Activated CD4-positive, alpha-beta T cell treated with anti-CD3 and anti-CD28 coated beads for 36 hours (primary cell): ENCODE measurements at regions not wholly inside any gene's neighbourhood (a gene's known extent, or its start where the extent isn't known, plus 50 kb on each side); places are given as distances from the start of the nearest gene placed in this dataset.

Experiments
- ATAC-seq: fragments of 200-7000 bp; cut with Tn5 transposase; one replicate; pipeline ENCODE4 v1.10.0; 2021; ENCODE audit warnings: mild to moderate bottlenecking, moderate library complexity
- CTCF ChIA-PET: fragments of 350-600 bp; sonication (Branson Sonifier 250); formaldehyde crosslinking; loops from one replicate; lab custom pipeline; 2021; ENCODE audit warnings: antibody characterized with exemption; lab: Charles Lee
- POLR2A ChIA-PET: fragments of 350-600 bp; sonication (Branson Sonifier 250); formaldehyde crosslinking; loops from one replicate; lab custom pipeline; 2021; ENCODE audit warnings: antibody characterized with exemption, inconsistent platforms; lab: Charles Lee
- DNase-seq: peaks from one replicate; pipeline ENCODE4 v3.0.0-alpha.2; 2020
- H3K27ac Mint-ChIP-seq: one replicate; pipeline ENCODE4 v1.8.0; 2021; ENCODE audit warnings: mixed read lengths
- H3K27me3 Mint-ChIP-seq: one replicate; pipeline ENCODE4 v1.8.0; 2021; ENCODE audit warnings: mixed read lengths
- H3K36me3 Mint-ChIP-seq: one replicate; pipeline ENCODE4 v1.8.0; 2021; ENCODE audit warnings: low read depth, mixed read lengths
- H3K4me1 Mint-ChIP-seq: one replicate; pipeline ENCODE4 v1.8.0; 2021; ENCODE audit warnings: mixed read lengths
- H3K4me3 Mint-ChIP-seq: one replicate; pipeline ENCODE4 v1.8.0; 2021; ENCODE audit warnings: mild to moderate bottlenecking, moderate library complexity, mixed read lengths
- H3K9me3 Mint-ChIP-seq: one replicate; pipeline ENCODE4 v1.8.0; 2021; ENCODE audit warnings: low read depth, mixed read lengths
- intact Hi-C, 2 experiments: fragments of 100-400 bp; cut with DNase I in 1 of 2; cut with micrococcal nuclease in 1 of 2; formaldehyde crosslinking; loops; one replicate each; pipeline versions ENCODE4 v1.14.2 to v1.15.1; 2022 to 2024; cut with DNase I, micrococcal nuclease

DNA sequence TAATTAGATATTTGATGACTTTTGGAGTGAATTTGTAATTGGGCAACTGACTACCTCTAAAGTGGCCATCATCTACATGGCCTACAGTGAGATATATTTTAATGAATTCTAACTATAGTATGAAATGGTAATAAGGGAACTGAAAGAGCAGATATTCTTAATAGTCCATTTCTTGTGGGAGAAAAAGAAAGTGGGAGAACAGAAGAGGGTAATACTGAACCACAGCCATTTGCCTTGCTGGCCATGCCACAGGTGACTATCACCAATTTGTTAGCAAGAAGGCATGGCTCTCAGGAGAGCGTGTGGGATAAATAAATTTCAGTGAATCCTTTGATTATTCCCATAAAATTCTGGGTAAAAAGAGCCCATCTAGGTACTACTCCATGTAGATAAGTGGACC is 1074.0 kb upstream of the MAP3K7 start:
- Mint-ChIP-seq H3K36me3 (no peaks in the 10 kb centered on the region), H3K9me3 (peaks cover 4% of the 10 kb centered on the region), H3K4me3 (no peak overlapping the region), H3K27ac (no peak overlapping the region), H3K27me3 (no peaks in the 10 kb centered on the region), H3K4me1 (no peaks in the 10 kb centered on the region)
- no peak for DNase-seq
- CTCF ChIA-PET: no interaction called here
- no peak for ATAC-seq
- intact Hi-C loops: no loop called here
- POLR2A ChIA-PET: no interaction called here

GRCh38 chr6:91659891-91660290 is 1073.0 kb upstream of the MAP3K7 start:
- intact Hi-C loops: no loop called here
- Mint-ChIP-seq H3K4me1 (no peaks in the 10 kb centered on the region), H3K27ac (no peak overlapping the region), H3K4me3 (no peak overlapping the region), H3K9me3 (peaks cover 4% of the 10 kb centered on the region), H3K27me3 (no peaks in the 10 kb centered on the region), H3K36me3 (no peaks in the 10 kb centered on the region)
- DNase-seq (no peak), ATAC-seq (no peak)
- POLR2A ChIA-PET: no interaction called here
- CTCF ChIA-PET: interaction anchor here (0.5 kb wide), 1 partner anchor 10 kb away, joined by 3 read pairs; no protein-coding TSS in a partner anchor

DNA sequence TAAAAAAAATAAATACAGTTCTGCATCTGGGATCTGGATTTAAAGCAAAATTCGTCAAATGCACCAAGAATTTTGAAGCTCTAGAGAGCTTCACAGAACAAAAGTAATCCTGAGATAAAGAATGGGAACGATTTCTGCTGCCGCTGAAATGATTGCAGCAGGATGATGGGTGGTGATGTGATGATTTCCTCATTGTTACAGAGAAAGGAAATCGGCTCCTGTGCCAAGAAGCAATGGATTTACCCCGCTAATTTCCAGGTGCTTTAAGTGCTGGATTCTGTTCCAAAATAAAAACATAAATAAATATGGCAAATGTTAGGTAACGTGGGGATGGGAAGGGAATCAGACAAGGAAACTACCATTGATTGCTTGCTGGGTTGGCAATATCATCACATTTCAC is 1067.9 kb upstream of the MAP3K7 start:
- ATAC-seq (no peak), DNase-seq (no peak)
- Mint-ChIP-seq H3K36me3 (no peaks in the 10 kb centered on the region), H3K9me3 (peaks cover 2% of the 10 kb centered on the region), H3K4me1 (no peaks in the 10 kb centered on the region), H3K4me3 (no peak overlapping the region), H3K27me3 (no peaks in the 10 kb centered on the region), H3K27ac (no peak overlapping the region)
- CTCF ChIA-PET: no interaction called here
- POLR2A ChIA-PET: no interaction called here
- intact Hi-C loops: no loop called here

GRCh38 chr6:91654357-91654756 is 1067.5 kb upstream of the MAP3K7 start:
- DNase-seq (no peak), ATAC-seq (no peak)
- H3K4me1 Mint-ChIP-seq: no peaks in the 10 kb centered on the region
- no peak overlapping the region for H3K27ac Mint-ChIP-seq
- peaks cover 2% of the 10 kb centered on the region for H3K9me3 Mint-ChIP-seq
- no peaks in the 10 kb centered on the region for H3K36me3 Mint-ChIP-seq
- H3K4me3 Mint-ChIP-seq: no peak overlapping the region
- H3K27me3 Mint-ChIP-seq: no peaks in the 10 kb centered on the region
- intact Hi-C loops: no loop called here
- POLR2A ChIA-PET: no interaction called here
- CTCF ChIA-PET: no interaction called here

GRCh38 chr6:91653895-91654294 is 1067.0 kb upstream of the MAP3K7 start:
- H3K27me3 Mint-ChIP-seq: no peaks in the 10 kb centered on the region
- POLR2A ChIA-PET: no interaction called here
- no peaks in the 10 kb centered on the region for H3K4me1 Mint-ChIP-seq
- no peak overlapping the region for H3K27ac Mint-ChIP-seq
- no peak for ATAC-seq
- intact Hi-C loops: no loop called here
- peaks cover 2% of the 10 kb centered on the region for H3K9me3 Mint-ChIP-seq
- DNase-seq: no peak
- no peaks in the 10 kb centered on the region for H3K36me3 Mint-ChIP-seq
- CTCF ChIA-PET: no interaction called here
- no peak overlapping the region for H3K4me3 Mint-ChIP-seq

GRCh38 chr6:91653076-91653723 is 1066.3 kb upstream of the MAP3K7 start:
- CTCF ChIA-PET: no interaction called here

DNA sequence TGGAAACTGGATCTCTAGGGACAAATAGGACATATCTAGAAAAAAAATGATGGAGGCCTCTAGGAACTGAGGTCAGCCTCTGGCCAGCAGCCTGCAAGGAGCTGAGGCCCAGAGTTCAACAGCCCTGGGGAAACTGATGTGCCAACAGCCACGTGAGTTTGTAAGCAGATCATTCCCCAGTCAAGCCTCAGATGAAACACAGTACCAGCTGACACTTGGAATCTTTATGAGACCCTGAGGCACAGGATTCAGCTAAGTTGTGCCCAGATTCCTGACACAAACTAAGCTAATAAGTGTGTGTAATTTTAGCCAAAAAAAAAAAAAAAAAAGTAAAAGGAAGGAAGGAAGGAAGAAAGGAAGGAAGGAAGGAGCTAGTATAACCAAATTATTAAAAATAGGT is 1059.8 kb upstream of the MAP3K7 start:
- intact Hi-C loops: no loop called here
- POLR2A ChIA-PET: no interaction called here
- no peak for DNase-seq
- ATAC-seq: no peak
- H3K27ac Mint-ChIP-seq: no peak overlapping the region
- H3K4me3 Mint-ChIP-seq: no peak overlapping the region
- H3K9me3 Mint-ChIP-seq: peaks cover 3% of the 10 kb centered on the region
- no peaks in the 10 kb centered on the region for H3K36me3 Mint-ChIP-seq
- CTCF ChIA-PET: interaction anchor here (0.7 kb wide), 1 partner anchor 566 kb away, joined by 4 read pairs; no protein-coding TSS in a partner anchor
- H3K4me1 Mint-ChIP-seq: no peaks in the 10 kb centered on the region
- no peaks in the 10 kb centered on the region for H3K27me3 Mint-ChIP-seq

More at GRCh38 chr6:91653076-91653723, 1066.3 kb upstream of the MAP3K7 start:
- H3K27ac Mint-ChIP-seq: no peak overlapping the region
- H3K9me3 Mint-ChIP-seq: peaks cover 3% of the 10 kb centered on the region
- no peaks in the 10 kb centered on the region for H3K27me3 Mint-ChIP-seq
- intact Hi-C loops: no loop called here
- POLR2A ChIA-PET: no interaction called here
- H3K36me3 Mint-ChIP-seq: no peaks in the 10 kb centered on the region
- DNase-seq: no peak
- no peak for ATAC-seq
- no peak overlapping the region for H3K4me3 Mint-ChIP-seq
- no peaks in the 10 kb centered on the region for H3K4me1 Mint-ChIP-seq

- H3K9me3 Mint-ChIP-seq: peaks cover 3% of the 10 kb centered on the region
- H3K4me1 Mint-ChIP-seq: no peaks in the 10 kb centered on the region
- no peak overlapping the region for H3K27ac Mint-ChIP-seq
- H3K27me3 Mint-ChIP-seq: no peaks in the 10 kb centered on the region
- ChIA-PET CTCF (no interaction called here), POLR2A (no interaction called here)
- intact Hi-C loops: no loop called here
- H3K36me3 Mint-ChIP-seq: no peaks in the 10 kb centered on the region
- no peak for DNase-seq
- no peak overlapping the region for H3K4me3 Mint-ChIP-seq
- no peak for ATAC-seq
These were observed 1058.9 kb upstream of the MAP3K7 start for GRCh38 chr6:91645811-91646210.

GRCh38 chr6:91637217-91637616 is 1050.3 kb upstream of the MAP3K7 start:
- Mint-ChIP-seq H3K9me3 (no peaks in the 10 kb centered on the region), H3K27ac (no peak overlapping the region), H3K36me3 (no peaks in the 10 kb centered on the region), H3K4me1 (no peaks in the 10 kb centered on the region), H3K4me3 (no peak overlapping the region), H3K27me3 (no peaks in the 10 kb centered on the region)
- DNase-seq (no peak), ATAC-seq (no peak)
- ChIA-PET CTCF (no interaction called here), POLR2A (no interaction called here)
- intact Hi-C loops: no loop called here

- Mint-ChIP-seq H3K27ac (no peak overlapping the region), H3K4me1 (no peaks in the 10 kb centered on the region), H3K27me3 (no peaks in the 10 kb centered on the region), H3K4me3 (no peak overlapping the region), H3K9me3 (no peaks in the 10 kb centered on the region), H3K36me3 (no peaks in the 10 kb centered on the region)
- ChIA-PET POLR2A (no interaction called here), CTCF (no interaction called here)
- DNase-seq (no peak), ATAC-seq (no peak)
- intact Hi-C loops: no loop called here
These were observed 1047.9 kb upstream of the MAP3K7 start for GRCh38 chr6:91634791-91635190.

DNA sequence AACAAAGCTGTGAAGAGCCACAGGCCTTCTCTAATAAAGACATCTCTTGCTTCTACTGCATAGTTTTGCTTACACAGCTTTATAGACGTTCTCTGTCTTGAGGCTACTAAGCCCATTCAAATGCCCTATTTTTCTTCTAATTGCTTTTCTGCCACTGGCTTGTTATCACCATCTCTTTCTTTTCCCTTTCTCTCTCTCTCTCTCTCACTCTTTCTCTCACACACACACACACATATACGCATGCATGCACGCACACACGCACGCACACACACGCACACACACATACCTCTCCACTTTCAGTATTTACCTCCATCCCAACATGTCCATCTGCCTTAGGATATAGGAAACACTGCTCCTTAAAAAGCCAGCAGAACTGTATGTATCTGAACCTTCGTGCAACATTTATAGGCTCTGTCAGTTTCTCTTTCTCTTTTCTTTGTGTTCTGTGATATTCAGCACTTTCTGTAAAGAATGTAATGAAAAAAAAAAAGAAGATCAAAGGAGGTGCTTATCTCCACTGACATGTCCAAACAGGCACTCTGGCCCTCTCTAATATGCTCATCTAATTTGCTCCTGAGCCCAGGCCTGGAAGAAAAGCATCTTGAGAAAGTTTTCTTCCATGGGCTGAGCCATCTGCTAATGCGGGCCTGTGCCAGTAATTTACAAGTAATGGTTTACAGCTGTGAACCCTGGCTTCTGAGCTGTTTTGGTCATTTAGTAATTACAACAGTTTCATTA is 1046.7 kb upstream of the MAP3K7 start:
- Mint-ChIP-seq H3K27ac (no peak overlapping the region), H3K36me3 (no peaks in the 10 kb centered on the region), H3K4me1 (no peaks in the 10 kb centered on the region), H3K27me3 (no peaks in the 10 kb centered on the region), H3K9me3 (no peaks in the 10 kb centered on the region), H3K4me3 (no peak overlapping the region)
- DNase-seq (no peak), ATAC-seq (no peak)
- ChIA-PET POLR2A (no interaction called here), CTCF (no interaction called here)
- intact Hi-C loops: no loop called here

DNA sequence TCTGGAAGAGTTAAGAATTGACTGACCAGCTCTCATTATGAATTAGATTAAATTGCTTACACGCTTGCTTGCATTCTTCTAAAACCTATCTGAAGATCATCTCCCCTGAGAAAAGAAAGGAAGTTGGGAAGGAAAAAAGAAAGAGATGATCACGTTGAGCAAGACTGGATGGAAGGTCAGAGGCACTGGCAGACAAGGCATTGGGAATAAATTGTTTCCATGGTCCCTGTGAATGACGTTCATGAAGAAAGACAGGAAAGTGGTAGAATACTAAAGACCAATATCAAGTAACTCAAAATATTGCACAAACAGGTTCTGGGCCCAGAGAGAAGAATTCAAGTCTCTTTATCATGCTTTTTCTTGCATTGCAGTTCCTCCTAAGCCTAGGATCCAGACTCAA is 1045.4 kb upstream of the MAP3K7 start:
- DNase-seq (no peak), ATAC-seq (no peak)
- intact Hi-C loops: no loop called here
- Mint-ChIP-seq H3K4me3 (no peak overlapping the region), H3K4me1 (no peaks in the 10 kb centered on the region), H3K27ac (no peak overlapping the region), H3K27me3 (no peaks in the 10 kb centered on the region), H3K9me3 (no peaks in the 10 kb centered on the region), H3K36me3 (no peaks in the 10 kb centered on the region)
- ChIA-PET CTCF (no interaction called here), POLR2A (no interaction called here)
